ENCODE measurements at regions not wholly inside any gene's neighbourhood (a gene's known extent, or its start where the extent isn't known, plus 50 kb on each side); places are given as distances from the start of the nearest gene placed in this dataset.

DNA sequence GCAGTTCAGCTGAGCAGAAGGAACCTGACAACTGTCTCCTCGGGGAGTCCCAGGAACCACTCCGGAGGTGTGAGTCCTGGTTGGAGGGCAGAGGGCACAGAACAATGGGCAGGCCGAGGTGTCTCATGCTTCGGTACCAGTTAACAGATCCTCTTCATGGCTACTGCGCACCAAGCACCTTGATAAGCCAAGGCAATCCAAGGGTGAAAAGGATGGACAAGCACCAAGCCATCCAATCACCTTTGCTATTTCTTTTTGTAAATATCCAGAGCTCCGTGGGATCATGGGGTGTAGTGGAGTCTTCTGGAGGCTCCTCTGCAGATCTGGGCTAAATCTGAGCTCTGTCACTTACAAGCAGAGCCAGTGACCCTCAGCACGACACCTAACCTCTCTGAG, 233.5 kb downstream of the WDR11 start:
- no peak for ATAC-seq
- intact Hi-C loops (cut with DNase I): no loop called here
- DNase-seq (ENCODE audit: low spot score): no peak

DNA sequence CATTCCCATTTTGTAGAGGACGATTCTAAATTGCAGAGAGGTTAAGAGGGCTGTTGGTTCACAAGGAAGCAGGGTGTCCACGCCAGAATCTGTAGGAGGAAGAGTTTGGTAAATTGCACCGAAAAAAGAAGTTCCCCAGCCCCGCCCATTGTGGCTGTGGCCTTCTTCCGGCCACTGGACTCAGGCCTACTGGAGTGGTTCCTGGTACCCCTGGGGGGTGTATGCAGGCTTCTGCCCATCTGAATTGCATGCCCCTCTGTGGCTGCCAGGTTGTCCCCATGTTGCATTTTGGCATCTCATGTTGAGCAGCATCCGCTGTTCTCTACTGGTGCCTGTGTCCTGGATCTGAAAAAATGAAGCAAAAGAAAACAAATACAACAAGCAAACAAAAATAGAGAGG, 234.2 kb downstream of the WDR11 start:
- intact Hi-C loops (cut with DNase I): no loop called here
- ATAC-seq (no peak), DNase-seq (ENCODE audit: low spot score) (no peak)

DNA sequence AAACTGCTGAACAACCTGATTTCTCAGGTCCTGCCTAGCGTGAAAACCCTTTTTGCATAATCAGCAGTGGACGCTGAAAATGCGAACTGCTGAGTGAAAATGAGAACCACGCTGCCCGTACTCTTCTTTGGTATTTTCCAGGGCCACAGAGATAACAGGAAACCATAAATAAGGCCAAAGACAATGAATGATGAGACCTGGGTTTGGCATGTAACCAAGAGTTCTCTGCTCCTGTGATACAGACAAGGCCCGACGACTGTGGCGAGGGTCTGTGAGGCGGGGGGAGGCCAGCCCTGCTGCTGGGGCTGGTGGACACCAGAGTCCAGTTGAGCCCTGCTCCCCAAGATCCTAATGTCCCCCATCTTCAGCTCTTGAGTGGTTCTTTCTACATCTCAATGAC, 236.0 kb downstream of the WDR11 start:
- no peak for DNase-seq (ENCODE audit: low spot score)

DNA sequence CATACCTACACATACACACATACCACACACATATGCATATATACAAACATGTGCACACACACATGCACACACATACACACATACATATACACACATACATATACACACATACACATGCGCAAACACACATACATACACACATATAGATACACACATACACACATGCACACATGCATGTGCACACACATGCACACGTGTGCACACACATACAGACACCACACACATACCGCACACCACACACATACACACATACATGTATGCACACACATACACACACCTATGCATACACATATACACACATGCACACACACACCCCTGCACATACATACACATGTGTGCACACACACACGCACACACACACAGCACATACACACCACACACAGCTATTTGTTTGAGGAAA, 236.5 kb downstream of the WDR11 start:
- DNase-seq (ENCODE audit: low spot score) (no peak), ATAC-seq (no peak)
- intact Hi-C loops (cut with DNase I): no loop called here

More for the DNA sequence above, 236.0 kb downstream of the WDR11 start:
- ATAC-seq: no peak
- intact Hi-C loops (cut with DNase I): no loop called here

DNA sequence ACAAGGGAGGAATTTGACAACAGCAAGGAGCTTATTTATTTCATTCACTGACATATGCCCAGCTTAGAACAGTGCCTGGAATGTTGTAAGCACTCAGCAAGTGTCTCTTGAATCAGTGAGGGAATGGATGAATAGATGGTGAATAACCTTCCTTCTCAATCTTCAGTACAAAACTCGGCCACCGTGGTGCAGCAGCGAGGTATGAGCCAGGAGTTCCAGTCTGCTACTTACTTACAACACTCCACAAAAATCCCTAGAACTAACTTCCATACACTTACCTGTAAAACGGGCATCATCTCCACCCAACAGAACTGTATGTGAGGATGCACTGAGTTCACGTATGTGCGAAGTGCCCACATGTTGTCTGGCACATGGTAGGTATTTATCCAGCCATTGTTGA, 237.4 kb downstream of the WDR11 start:
- ATAC-seq (no peak), DNase-seq (ENCODE audit: low spot score) (no peak)
- intact Hi-C loops (cut with DNase I): no loop called here

DNA sequence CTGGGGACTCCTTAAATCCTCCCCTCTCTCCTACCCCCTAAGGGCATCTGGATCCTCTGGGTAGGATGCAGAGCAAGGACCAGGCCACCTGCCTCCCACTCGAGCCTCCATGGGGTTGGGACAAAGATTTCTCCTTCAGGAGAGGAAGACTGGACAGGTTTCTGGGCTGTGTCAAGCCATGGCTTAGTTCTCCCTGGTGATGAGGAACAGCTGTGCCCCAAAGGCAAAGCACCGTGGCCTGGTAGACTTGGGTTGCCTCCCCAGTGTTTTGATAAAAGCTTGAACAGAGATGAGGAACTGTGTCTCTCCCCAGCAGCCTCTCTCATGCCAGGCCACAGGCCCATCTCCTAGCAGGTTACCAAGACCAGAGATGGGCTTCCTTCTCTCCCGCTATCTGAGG, 238.3 kb downstream of the WDR11 start:
- no peak for DNase-seq (ENCODE audit: low spot score)
- intact Hi-C loops (cut with DNase I): no loop called here
- ATAC-seq: no peak

DNA sequence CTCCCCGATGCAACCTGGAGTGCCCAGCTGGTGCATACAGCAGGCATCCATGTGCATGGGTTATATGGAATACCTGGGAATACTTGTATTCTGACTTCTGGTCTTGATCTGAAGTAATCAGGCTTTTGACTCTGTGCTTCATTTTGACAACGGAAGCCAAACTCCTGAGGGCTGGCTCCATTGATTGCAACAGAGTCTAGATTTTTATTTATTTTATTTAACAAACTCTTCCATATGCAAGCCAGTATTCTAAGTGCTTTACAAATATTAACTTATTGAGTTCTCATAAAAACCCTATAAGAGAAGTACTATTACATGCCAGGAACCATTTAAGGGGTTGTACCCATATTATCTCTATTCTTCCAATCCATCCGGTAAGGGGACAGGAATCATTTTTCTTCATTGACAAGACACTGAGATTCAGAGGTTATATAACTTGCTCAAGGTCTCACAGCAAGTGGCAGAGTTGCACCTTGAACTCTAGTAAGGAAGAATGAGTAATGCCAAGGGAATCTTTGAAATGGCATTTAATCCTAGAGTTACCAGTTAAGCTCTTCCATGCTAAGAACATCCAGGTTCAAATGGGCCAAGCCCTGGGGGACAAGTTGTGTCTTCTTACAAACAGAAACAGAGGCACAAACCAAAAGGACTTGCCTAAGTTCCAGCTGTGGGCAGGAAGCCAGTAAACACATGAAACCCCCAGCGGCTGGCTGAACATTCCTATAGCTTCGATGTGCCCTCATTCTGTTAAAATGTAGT, 241.0 kb downstream of the WDR11 start:
- ATAC-seq (peak; percentile 28), DNase-seq (ENCODE audit: low spot score) (no peak)
- intact Hi-C loops (cut with DNase I): no loop called here

DNA sequence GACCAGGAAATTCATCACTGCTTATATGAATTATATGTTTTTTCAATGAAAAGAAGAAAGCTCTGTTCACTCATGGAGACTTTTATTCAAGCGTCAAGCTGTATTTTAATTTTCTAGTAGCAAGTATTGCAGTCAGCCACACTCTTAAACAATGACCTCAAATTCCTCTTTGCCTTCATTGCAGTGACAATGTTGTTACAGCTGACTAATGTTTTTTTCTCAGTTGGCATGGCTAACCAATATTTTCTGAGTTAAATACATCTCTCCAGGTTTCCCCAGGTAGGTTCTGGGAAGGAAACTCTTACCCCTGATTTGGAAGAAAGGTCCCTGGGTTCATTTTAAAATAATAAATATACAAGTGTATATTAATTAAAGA, 241.5 kb downstream of the WDR11 start:
- intact Hi-C loops (cut with DNase I): no loop called here
- ATAC-seq (no peak), DNase-seq (ENCODE audit: low spot score) (no peak)

DNA sequence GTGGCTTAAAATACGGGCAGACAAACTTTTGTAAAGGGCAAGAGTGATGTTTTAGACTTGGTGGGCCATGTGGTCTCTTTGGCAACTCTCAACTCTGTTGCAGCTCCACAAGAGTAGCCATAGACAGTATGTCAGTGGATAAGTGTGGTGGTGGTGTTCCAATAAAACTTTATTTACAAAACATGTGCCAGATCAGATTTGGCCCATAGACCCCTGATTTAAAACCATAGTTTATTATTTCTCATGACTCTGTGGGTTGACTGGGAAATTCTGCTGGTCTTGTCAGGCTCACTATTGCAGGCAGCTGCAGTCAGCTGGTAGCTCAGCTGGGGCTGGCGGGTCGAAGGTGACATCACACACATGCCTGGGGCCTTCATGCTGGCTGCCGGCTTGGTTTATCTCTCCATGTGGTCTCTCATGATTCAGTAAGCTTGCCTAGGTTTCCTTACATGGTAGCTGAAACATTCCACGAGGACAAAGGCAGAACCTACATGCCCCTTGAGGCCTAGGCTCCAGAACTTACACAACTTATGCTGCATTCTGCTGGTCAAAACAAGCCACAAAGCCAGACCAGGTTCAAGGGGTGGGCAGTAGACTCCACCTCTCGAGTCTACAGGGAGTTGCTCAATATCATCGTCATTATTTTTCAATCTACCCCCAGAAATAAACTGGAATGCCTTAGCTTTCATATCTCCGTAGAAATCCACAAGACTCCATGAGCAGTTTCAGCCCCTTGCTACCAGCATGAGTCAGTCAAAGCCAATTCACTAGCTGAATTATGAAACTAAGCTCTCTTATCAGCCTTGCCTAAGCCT, 245.7 kb downstream of the WDR11 start:
- intact Hi-C loops (cut with DNase I): no loop called here
- ATAC-seq: peak; percentile 97
- peak; percentile 67 for DNase-seq (ENCODE audit: low spot score)

DNA sequence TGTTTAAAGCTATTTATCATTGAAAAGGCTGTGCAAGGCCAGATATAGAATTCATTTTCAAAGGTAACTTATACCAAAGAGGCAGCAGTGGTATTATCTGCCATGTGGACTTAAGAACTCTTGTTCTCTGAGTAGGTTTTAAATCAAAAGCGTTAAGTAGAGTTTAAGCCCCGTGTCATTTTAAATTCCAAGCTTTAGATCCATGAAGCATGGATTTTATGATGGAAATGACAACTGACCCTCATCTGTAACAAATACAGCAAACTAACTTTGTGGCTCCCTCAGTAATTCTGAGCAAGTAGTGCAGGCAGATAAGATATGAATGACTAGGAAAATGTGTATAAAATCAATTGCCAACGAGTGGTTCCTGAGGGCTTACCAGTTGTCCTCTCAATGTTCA, 247.0 kb downstream of the WDR11 start:
- intact Hi-C loops (cut with DNase I): no loop called here
- no peak for DNase-seq (ENCODE audit: low spot score)
- no peak for ATAC-seq

DNA sequence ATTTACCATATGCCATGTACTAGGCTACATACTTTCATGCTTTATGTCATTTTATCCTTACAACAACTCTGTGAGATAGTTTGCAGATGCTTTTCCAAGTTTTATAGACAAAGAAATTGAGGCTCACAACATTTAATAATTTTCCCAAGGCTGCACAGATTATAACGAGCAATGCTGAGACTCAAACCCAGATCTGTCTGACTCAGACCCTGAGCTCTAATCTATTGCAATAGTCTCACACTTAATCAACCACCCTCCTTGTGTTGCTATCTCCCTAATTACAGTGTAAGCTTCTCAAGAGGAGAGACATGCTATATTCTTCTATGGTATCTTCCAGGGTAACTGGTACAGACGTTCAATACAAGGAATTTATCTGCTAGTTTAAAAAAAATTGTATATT, 247.6 kb downstream of the WDR11 start:
- DNase-seq (ENCODE audit: low spot score): no peak
- no peak for ATAC-seq
- intact Hi-C loops (cut with DNase I): no loop called here

DNA sequence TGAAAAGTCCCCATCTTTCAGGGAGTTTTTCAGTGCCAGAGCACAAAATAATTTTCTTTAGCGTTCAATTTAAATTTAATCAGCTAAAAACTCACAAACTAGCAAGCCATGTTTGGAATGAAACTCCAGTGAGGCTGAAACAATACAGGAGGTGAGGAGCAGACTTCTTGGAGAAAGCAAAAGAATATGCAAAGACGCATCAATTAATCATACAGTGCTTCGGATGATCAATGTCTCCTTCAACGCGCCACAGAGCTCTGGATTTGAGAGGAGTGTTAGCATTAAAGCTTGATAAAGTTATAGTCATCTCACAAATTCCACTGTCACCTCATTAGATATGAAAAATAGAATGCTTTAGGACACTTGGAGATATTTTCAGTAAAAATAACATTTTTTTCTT, 248.0 kb downstream of the WDR11 start:
- intact Hi-C loops (cut with DNase I): no loop called here
- ATAC-seq: no peak

DNA sequence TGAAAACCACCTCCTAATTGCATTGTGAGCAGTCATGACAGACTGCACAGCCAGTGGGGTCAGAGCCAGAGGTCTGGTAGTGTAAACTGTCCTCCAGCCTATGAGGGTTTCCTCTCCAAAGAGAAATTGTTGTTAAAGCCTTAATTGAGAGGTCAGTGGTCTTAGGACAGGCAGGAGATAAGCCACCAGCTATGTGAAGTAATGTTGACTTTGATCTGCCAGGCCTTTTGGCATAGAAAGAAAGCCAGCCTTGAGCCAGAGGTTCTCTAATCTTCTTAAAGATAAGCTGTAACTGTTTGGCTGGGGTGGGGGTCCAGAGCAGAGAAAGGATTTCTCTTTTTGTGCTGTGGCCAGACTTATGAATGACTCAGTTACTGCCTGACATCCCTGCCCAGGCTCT, 248.4 kb downstream of the WDR11 start:
- ATAC-seq (no peak), DNase-seq (ENCODE audit: low spot score) (no peak)
- intact Hi-C loops (cut with DNase I): no loop called here

More for the DNA sequence above, 248.0 kb downstream of the WDR11 start:
- no peak for DNase-seq (ENCODE audit: low spot score)

DNA sequence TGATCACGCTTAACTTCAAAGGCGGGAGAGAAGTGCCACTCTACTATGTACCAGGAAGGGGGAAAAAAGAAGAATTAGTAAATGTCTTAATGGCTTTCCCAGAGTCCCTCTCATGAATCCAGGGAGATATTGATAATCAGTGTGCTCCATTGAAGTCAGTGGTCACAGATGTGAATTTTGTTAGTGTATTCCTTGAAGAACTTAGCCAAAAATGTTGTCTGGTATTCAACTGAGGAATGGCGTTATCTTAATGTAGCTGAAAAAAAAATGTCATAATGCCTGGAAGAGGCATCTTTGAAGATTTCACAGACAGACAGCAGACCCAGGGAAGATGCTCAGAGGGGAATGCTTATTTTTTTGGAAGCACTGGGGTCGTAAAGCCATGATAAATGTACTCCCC, 250.4 kb downstream of the WDR11 start:
- ATAC-seq: no peak
- no peak for DNase-seq (ENCODE audit: low spot score)
- intact Hi-C loops (cut with DNase I): no loop called here

DNA sequence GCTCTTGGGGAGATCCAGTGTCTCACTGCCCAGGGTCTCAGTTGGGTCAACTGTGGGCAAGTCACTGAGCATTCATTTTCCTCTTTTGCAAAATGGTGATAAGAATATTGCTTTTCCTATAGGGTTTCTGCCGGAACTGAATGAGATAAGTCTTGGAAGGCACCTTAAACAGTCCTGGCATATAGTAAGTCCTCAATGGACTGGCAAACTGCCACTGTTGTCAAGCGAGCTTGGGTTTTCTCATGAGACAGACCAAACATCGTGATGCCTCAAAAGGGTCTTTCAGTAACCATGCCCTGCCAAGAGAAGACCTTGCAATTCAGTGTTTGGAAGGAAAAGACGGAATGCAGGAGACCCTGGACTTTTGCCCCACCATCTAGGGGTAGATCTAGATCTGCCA, 251.5 kb downstream of the WDR11 start:
- intact Hi-C loops (cut with DNase I): no loop called here
- no peak for ATAC-seq
- no peak for DNase-seq (ENCODE audit: low spot score)

DNA sequence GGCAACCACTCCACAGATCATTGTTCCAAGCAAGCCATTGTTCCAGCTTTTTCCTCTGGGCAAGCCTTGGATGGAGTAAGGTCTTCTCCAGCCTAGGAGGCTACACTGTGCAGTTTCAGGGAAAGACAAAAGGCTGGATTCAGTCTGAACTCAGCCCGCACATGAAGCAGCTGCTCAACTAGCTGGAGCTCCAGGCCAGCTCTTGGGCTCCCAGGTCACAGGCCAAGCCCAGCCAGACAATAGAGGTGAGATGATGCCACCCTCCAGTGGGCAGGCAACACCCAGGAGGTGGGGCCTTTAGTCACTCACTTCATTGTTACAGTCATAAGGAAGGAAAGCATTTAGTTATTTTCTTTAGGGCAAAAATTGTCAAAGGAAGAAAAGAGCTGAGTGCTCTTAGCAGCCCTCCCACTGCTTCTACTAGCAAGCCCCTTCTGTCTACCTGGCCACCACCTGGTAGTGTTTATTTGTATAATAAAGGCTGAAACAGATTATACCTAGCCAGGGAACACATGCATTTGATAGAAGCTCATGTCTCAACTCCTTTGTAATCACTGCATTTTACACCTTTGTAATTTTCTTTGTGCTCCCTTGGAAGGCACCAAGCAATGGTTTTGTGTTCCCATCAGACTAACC, 253.4 kb downstream of the WDR11 start:
- intact Hi-C loops (cut with DNase I): no loop called here
- ATAC-seq (no peak), DNase-seq (ENCODE audit: low spot score) (no peak)

DNA sequence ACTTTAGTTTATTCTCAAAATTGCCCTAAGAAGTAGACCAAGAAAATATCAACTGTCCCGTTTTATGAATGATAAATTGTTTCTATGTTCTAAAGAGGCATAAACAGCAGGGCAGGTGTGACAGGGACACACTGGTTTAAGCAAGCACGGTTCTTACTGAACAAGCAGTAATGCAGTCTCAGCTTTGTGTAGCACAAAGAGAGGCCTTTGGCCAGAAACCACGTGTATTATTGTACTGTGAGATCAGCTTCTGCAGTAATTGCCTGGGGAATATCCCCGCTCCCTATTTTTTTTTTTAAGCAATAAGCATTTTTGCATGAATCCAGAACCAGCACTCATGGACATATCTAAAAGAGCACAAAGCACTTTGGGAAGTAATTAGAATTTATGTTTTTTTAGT, 255.4 kb downstream of the WDR11 start:
- intact Hi-C loops (cut with DNase I): no loop called here
- peak; percentile 89 for ATAC-seq
- no peak for DNase-seq (ENCODE audit: low spot score)

DNA sequence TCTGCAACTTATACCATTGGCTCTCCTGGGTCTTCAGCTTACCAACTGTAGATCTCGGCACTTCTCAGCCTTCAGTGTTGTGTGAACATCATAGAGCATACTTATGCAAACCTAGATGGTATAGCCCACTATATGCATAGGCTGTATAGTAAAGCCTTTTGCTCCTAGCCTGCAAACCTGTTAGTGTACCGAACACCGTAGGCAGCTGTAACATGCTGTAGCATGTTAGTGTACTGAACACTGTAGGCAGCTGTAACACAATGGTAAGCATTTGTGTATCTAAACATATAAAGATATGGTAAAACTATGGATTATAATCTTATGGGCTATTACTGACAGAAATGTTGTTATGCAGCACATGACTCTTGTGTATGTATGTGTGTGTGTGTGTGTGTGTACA, 256.9 kb downstream of the WDR11 start:
- no peak for ATAC-seq
- intact Hi-C loops (cut with DNase I): no loop called here
- DNase-seq (ENCODE audit: low spot score): no peak

DNA sequence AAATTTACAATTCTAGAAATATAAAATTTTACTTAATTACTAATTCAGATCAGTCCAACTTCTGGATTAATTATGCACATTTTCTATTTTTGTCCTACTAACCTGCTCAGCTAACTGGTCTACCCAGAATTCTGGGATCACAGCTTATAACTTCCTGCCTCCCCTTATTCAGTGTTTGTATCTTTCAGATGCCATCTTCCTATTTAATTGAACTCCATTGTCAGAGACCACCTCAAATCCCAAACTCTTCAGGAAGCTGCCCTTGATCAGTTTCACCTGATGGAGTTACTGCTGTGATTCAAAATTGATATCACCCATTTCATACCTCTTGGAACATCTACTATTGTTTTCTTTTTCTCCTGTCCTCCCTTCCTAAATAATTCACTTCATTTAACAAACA, 259.2 kb downstream of the WDR11 start:
- DNase-seq (ENCODE audit: low spot score) (no peak), ATAC-seq (no peak)
- intact Hi-C loops (cut with DNase I): no loop called here

DNA sequence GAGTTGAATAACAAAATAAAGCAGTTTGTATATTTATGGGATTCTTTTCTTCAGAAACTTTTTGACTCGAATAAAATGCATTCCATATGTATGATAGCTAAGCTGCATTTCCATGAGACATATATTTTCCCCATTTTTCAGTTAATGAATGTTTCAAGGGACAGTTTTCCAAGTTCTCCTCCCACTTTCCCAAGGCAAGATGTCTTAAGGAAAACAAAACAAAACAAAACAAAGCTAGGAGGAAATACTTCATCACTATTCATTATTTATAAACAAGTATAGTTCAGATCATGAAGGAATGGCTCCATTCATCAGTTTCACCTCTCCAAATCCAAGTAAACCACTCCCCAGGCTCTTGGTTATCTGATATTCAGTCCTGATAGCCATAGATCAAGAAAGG, 261.0 kb downstream of the WDR11 start:
- no peak for DNase-seq (ENCODE audit: low spot score)
- ATAC-seq: no peak
- intact Hi-C loops (cut with DNase I): no loop called here
